Thyroid gland (tissue), 4 donors: ENCODE measurements at regions not wholly inside any gene's neighbourhood (a gene's known extent, or its start where the extent isn't known, plus 50 kb on each side); places are given as distances from the start of the nearest gene placed in this dataset.

Experiments
- CTCF ChIP-seq, 6 experiments: fragments of 200-600 bp in 3 of 6; fragments of 450-650 bp in 3 of 6; sonication (generic) in 3 of 6; IDR thresholded peaks; one replicate each; pipeline ENCODE4 v1.5.1; 2016 to 2019; ENCODE audit warnings: antibody characterized with exemption in 6 of 6, mild to moderate bottlenecking in 2 of 6, inconsistent platforms in 1 of 6, moderate library complexity in 1 of 6
- POLR2A ChIP-seq, 2 donors: fragments of 450-650 bp; IDR thresholded peaks; one replicate each; pipeline ENCODE4 v1.6.1; 2017; ENCODE audit warnings: antibody characterized with exemption in 2 of 2, mild to moderate bottlenecking in 2 of 2, moderate library complexity in 1 of 2

GRCh38 chr11:45414088-45414487, 127.9 kb upstream of the SYT13 start:
- no peak for TF ChIP-seq POLR2A (IDR thresholded peaks at IDR 0.05)
- no peak for TF ChIP-seq CTCF (IDR thresholded peaks at IDR 0.05)
